ENCODE measurements at regions not wholly inside any gene's neighbourhood (a gene's known extent, or its start where the extent isn't known, plus 50 kb on each side); places are given as distances from the start of the nearest gene placed in this dataset.

DNA sequence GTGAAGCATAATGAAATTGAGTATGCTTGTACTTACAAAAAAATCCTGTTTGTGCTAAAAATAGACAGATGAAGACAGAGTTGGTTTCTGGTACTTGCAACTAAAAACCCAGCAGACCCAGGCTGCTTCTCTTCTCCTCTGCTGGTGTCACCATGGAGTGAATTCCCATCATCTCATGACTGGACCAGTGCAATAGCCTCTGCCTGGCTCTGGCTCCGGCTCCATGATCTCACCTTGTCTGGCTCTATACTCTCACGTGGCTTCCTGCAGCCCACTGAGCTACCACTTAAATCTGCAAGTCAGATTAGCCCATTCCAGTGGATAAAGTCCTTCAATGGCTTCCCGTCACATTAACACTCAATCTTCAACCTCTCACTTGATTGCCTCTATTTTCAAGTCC, 129.2 kb upstream of the CADPS start:
- TF ChIP-seq, protein P1, sequence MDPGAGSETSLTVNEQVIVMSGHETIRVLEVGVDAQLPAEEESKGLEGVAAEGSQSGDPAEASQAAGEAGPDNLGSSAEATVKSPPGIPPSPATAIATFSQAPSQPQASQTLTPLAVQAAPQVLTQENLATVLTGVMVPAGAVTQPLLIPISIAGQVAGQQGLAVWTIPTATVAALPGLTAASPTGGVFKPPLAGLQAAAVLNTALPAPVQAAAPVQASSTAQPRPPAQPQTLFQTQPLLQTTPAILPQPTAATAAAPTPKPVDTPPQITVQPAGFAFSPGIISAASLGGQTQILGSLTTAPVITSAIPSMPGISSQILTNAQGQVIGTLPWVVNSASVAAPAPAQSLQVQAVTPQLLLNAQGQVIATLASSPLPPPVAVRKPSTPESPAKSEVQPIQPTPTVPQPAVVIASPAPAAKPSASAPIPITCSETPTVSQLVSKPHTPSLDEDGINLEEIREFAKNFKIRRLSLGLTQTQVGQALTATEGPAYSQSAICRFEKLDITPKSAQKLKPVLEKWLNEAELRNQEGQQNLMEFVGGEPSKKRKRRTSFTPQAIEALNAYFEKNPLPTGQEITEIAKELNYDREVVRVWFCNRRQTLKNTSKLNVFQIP (CRISPR knock-in tag; IDR thresholded peaks at IDR 0.05; ENCODE audit: borderline replicate concordance, low read depth), result no peak
- no peak for TF ChIP-seq ZNF70 (CRISPR knock-in tag; IDR thresholded peaks at IDR 0.05)
- TF ChIP-seq CSDC2 (CRISPR knock-in tag; IDR thresholded peaks at IDR 0.05), result no peak
- no peak for TF ChIP-seq RARB (CRISPR knock-in tag; IDR thresholded peaks at IDR 0.05)
- no peak for TF ChIP-seq ZFP3 (CRISPR knock-in tag; IDR thresholded peaks at IDR 0.05)
- no peak for TF ChIP-seq ZC3H10 (CRISPR knock-in tag; IDR thresholded peaks at IDR 0.05)
- TF ChIP-seq ZFP30 (CRISPR knock-in tag; IDR thresholded peaks at IDR 0.05), result no peak
- TF ChIP-seq, protein P2, sequence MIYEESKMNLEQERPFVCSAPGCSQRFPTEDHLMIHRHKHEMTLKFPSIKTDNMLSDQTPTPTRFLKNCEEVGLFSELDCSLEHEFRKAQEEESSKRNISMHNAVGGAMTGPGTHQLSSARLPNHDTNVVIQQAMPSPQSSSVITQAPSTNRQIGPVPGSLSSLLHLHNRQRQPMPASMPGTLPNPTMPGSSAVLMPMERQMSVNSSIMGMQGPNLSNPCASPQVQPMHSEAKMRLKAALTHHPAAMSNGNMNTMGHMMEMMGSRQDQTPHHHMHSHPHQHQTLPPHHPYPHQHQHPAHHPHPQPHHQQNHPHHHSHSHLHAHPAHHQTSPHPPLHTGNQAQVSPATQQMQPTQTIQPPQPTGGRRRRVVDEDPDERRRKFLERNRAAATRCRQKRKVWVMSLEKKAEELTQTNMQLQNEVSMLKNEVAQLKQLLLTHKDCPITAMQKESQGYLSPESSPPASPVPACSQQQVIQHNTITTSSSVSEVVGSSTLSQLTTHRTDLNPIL (CRISPR knock-in tag; IDR thresholded peaks at IDR 0.05; ENCODE audit: low read depth), result no peak
- no peak for TF ChIP-seq TOX (CRISPR knock-in tag; IDR thresholded peaks at IDR 0.05; ENCODE audit: borderline replicate concordance)
